GM12878 (cell line): ENCODE measurements at regions not wholly inside any gene's neighbourhood (a gene's known extent, or its start where the extent isn't known, plus 50 kb on each side); places are given as distances from the start of the nearest gene placed in this dataset.

ENCODE experiments used
- ASH2L ChIP-seq: fragments of 300-600, 200-600 bp; sonication (generic); IDR thresholded peaks from 2 replicates; pipeline ENCODE4 v1.6.1; 2017; ENCODE audit warnings: low read depth, mild to moderate bottlenecking, borderline replicate concordance
- BHLHE40 ChIP-seq, 2 experiments: fragments of 450-650 bp in 1 of 2; IDR thresholded peaks; 2 replicates each; pipeline ENCODE4 v1.6.1; 2011 to 2017; ENCODE audit warnings: low read depth in 2 of 2, borderline replicate concordance in 1 of 2, improper control_type of control experiment in 1 of 2, low read length in 1 of 2, mild to moderate bottlenecking in 1 of 2
- CEBPB ChIP-seq, 2 experiments: fragments of 150-350 bp in 1 of 2; IDR thresholded peaks; 2 replicates each; pipeline ENCODE4 v1.6.1; 2012 to 2014; ENCODE audit warnings: low read depth in 2 of 2, low read length in 2 of 2, borderline replicate concordance in 1 of 2, inconsistent platforms in 1 of 2
- CREB1 ChIP-seq: IDR thresholded peaks from 2 replicates; pipeline ENCODE4 v1.6.1; 2012; ENCODE audit warnings: low read depth, mild to moderate bottlenecking, inconsistent platforms
- CTCF ChIP-seq, 3 experiments: IDR thresholded peaks in 2 of 3; conservative IDR thresholded peaks in 1 of 3; 2 replicates each; pipeline ENCODE4 v1.5.1; 2011; ENCODE audit warnings: low read depth in 3 of 3, low read length in 3 of 3, mild to moderate bottlenecking in 3 of 3, control low read depth in 2 of 3, moderate library complexity in 2 of 3, inconsistent platforms in 1 of 3, mixed read lengths in 1 of 3; ENCODE audit not compliant: control insufficient read depth in 2 of 3, insufficient read depth in 1 of 3; ENCODE audit errors: extremely low read depth in 1 of 3
- JUND ChIP-seq: IDR thresholded peaks from 2 replicates; pipeline ENCODE4 v1.6.1; 2012; ENCODE audit warnings: low read depth, mild to moderate bottlenecking, low read length, improper control_type of control experiment, moderate library complexity
- NR2C2 ChIP-seq: IDR thresholded peaks from 2 replicates; pipeline ENCODE4 v1.6.1; 2011; ENCODE audit warnings: borderline replicate concordance, low read depth; ENCODE audit not compliant: control insufficient read depth, insufficient read length
- PBX3 ChIP-seq: IDR thresholded peaks from 2 replicates; pipeline ENCODE4 v1.6.1; 2011; ENCODE audit warnings: mild to moderate bottlenecking, low read depth, low read length, moderate library complexity; ENCODE audit not compliant: insufficient replicate concordance
- POLR2A ChIP-seq: IDR thresholded peaks from 2 replicates; pipeline ENCODE4 v1.6.1; 2011; ENCODE audit warnings: low read depth, mild to moderate bottlenecking, low read length
- RBBP5 ChIP-seq: fragments of 200-600 bp; sonication (generic); conservative IDR thresholded peaks from 2 replicates; pipeline ENCODE4 v1.6.1; 2016
- RCOR1 ChIP-seq: conservative IDR thresholded peaks from 2 replicates; pipeline ENCODE4 v1.6.1; 2012; ENCODE audit warnings: low read depth, low read length, improper control_type of control experiment
- TF ChIP-seq, protein P1 (sequence below): IDR thresholded peaks from 2 replicates; pipeline ENCODE4 v1.6.1; 2011; ENCODE audit warnings: low read depth, low read length, improper control_type of control experiment, borderline replicate concordance

DNA sequence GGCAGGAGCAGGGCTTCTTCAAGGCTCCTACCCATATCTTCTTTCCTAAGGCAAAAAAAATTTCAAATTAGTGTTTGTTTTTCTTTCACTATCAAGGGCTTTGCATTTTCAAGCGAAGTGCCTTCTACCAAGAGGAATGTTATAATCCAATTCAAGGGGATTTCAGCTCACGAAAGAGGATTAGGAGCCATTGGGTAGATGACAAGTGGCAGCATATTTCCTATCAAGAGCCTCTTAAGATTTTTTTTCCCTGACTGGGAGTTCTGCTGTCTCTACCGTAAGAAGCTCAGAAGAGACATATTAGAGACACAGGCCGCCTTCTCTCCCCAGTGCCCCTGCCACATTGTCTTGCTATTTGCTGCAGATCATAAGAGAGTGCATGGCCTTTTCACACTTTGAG, 55.9 kb upstream of the BMAL1 start:
- TF ChIP-seq CTCF (IDR thresholded peaks at IDR 0.05 in 2 of 3, conservative IDR thresholded peaks at IDR 0.05 in 1 of 3; ENCODE audit: control insufficient read depth in 2 of 3, extremely low read depth in 1 of 3, insufficient read depth in 1 of 3, low read depth in 3 of 3, low read length in 3 of 3) (no peak), RBBP5 (no peak), JUND (no peak), CEBPB (IDR thresholded peaks at IDR 0.05; ENCODE audit: borderline replicate concordance in 1 of 2, low read depth in 2 of 2, low read length in 2 of 2) (no peak), POLR2A (no peak), ASH2L (no peak), BHLHE40 (IDR thresholded peaks at IDR 0.05; ENCODE audit: borderline replicate concordance in 1 of 2, low read depth in 2 of 2, low read length in 1 of 2) (no peak), PBX3 (no peak), NR2C2 (no peak), RCOR1 (no peak), CREB1 (no peak)
- TF ChIP-seq, protein P1, sequence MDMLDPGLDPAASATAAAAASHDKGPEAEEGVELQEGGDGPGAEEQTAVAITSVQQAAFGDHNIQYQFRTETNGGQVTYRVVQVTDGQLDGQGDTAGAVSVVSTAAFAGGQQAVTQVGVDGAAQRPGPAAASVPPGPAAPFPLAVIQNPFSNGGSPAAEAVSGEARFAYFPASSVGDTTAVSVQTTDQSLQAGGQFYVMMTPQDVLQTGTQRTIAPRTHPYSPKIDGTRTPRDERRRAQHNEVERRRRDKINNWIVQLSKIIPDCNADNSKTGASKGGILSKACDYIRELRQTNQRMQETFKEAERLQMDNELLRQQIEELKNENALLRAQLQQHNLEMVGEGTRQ: no peak
